ENCODE measurements at regions not wholly inside any gene's neighbourhood (a gene's known extent, or its start where the extent isn't known, plus 50 kb on each side); places are given as distances from the start of the nearest gene placed in this dataset.

GRCh38 chr16:7037495-7037894 lies 295.1 kb upstream of the RBFOX1 start:
- H3K27me3 Mint-ChIP-seq (ENCODE audit: low read depth), result no peaks in the 10 kb centered on the region
- H3K4me1 Mint-ChIP-seq (ENCODE audit: low read depth), result no peaks in the 10 kb centered on the region
- peaks cover 14% of the 10 kb centered on the region for H3K9me3 Mint-ChIP-seq
- H3K4me3 Mint-ChIP-seq, result no peak overlapping the region
- H3K36me3 Mint-ChIP-seq (ENCODE audit: insufficient read depth), result no peaks in the 10 kb centered on the region
- no peak for DNase-seq
- ATAC-seq, result no peak

GRCh38 chr16:7031031-7031430 lies 301.6 kb upstream of the RBFOX1 start:
- ATAC-seq (no peak), DNase-seq (no peak)
- Mint-ChIP-seq H3K9me3 (peaks cover 23% of the 10 kb centered on the region), H3K4me1 (ENCODE audit: low read depth) (no peaks in the 10 kb centered on the region), H3K36me3 (ENCODE audit: insufficient read depth) (no peaks in the 10 kb centered on the region), H3K4me3 (no peak overlapping the region), H3K27me3 (ENCODE audit: low read depth) (no peaks in the 10 kb centered on the region)

- Mint-ChIP-seq H3K4me1 (ENCODE audit: low read depth) (no peaks in the 10 kb centered on the region), H3K4me3 (no peak overlapping the region), H3K27me3 (ENCODE audit: low read depth) (no peaks in the 10 kb centered on the region), H3K36me3 (ENCODE audit: insufficient read depth) (no peaks in the 10 kb centered on the region), H3K9me3 (peaks cover 17% of the 10 kb centered on the region)
- DNase-seq (no peak), ATAC-seq (no peak)
Observed at GRCh38 chr16:7027401-7027800, 305.2 kb upstream of the RBFOX1 start.

- peaks cover 17% of the 10 kb centered on the region for H3K9me3 Mint-ChIP-seq
- H3K36me3 Mint-ChIP-seq (ENCODE audit: insufficient read depth), result no peaks in the 10 kb centered on the region
- no peaks in the 10 kb centered on the region for H3K27me3 Mint-ChIP-seq (ENCODE audit: low read depth)
- no peak for ATAC-seq
- no peaks in the 10 kb centered on the region for H3K4me1 Mint-ChIP-seq (ENCODE audit: low read depth)
- no peak overlapping the region for H3K4me3 Mint-ChIP-seq
- no peak for DNase-seq
Observed at GRCh38 chr16:7026639-7027038, 306.0 kb upstream of the RBFOX1 start.

GRCh38 chr16:7025616-7026190 lies 306.9 kb upstream of the RBFOX1 start:
- no peak for DNase-seq
- Mint-ChIP-seq H3K36me3 (ENCODE audit: insufficient read depth) (no peaks in the 10 kb centered on the region), H3K4me1 (ENCODE audit: low read depth) (no peaks in the 10 kb centered on the region), H3K27me3 (ENCODE audit: low read depth) (no peaks in the 10 kb centered on the region), H3K4me3 (no peak overlapping the region), H3K9me3 (peaks cover 14% of the 10 kb centered on the region)
- no peak for ATAC-seq

GRCh38 chr16:7021653-7022275 lies 310.9 kb upstream of the RBFOX1 start:
- Mint-ChIP-seq H3K9me3 (peaks cover 21% of the 10 kb centered on the region), H3K27me3 (ENCODE audit: low read depth) (no peaks in the 10 kb centered on the region), H3K36me3 (ENCODE audit: insufficient read depth) (no peaks in the 10 kb centered on the region), H3K4me3 (no peak overlapping the region), H3K4me1 (ENCODE audit: low read depth) (no peaks in the 10 kb centered on the region)
- no peak for ATAC-seq
- no peak for DNase-seq

- Mint-ChIP-seq H3K27me3 (ENCODE audit: low read depth) (no peaks in the 10 kb centered on the region), H3K4me1 (ENCODE audit: low read depth) (no peaks in the 10 kb centered on the region), H3K4me3 (no peak overlapping the region), H3K36me3 (ENCODE audit: insufficient read depth) (no peaks in the 10 kb centered on the region), H3K9me3 (peaks cover 24% of the 10 kb centered on the region)
- ATAC-seq (no peak), DNase-seq (no peak)
Observed at GRCh38 chr16:7017006-7017662, 315.5 kb upstream of the RBFOX1 start.

- H3K4me3 Mint-ChIP-seq, result no peak overlapping the region
- DNase-seq, result no peak
- no peak for ATAC-seq
- H3K36me3 Mint-ChIP-seq (ENCODE audit: insufficient read depth), result no peaks in the 10 kb centered on the region
- H3K4me1 Mint-ChIP-seq (ENCODE audit: low read depth), result no peaks in the 10 kb centered on the region
- H3K27me3 Mint-ChIP-seq (ENCODE audit: low read depth), result no peaks in the 10 kb centered on the region
- H3K9me3 Mint-ChIP-seq, result peaks cover 29% of the 10 kb centered on the region
Observed at GRCh38 chr16:7014756-7015155, 317.9 kb upstream of the RBFOX1 start.

- no peaks in the 10 kb centered on the region for H3K4me1 Mint-ChIP-seq (ENCODE audit: low read depth)
- peaks cover 25% of the 10 kb centered on the region for H3K9me3 Mint-ChIP-seq
- no peaks in the 10 kb centered on the region for H3K36me3 Mint-ChIP-seq (ENCODE audit: insufficient read depth)
- DNase-seq, result no peak
- ATAC-seq, result no peak
- no peaks in the 10 kb centered on the region for H3K27me3 Mint-ChIP-seq (ENCODE audit: low read depth)
- no peak overlapping the region for H3K4me3 Mint-ChIP-seq
Observed at GRCh38 chr16:7013990-7014389, 318.7 kb upstream of the RBFOX1 start.

- no peak overlapping the region for H3K4me3 Mint-ChIP-seq
- H3K4me1 Mint-ChIP-seq (ENCODE audit: low read depth), result no peaks in the 10 kb centered on the region
- H3K9me3 Mint-ChIP-seq, result peaks cover 18% of the 10 kb centered on the region
- no peaks in the 10 kb centered on the region for H3K36me3 Mint-ChIP-seq (ENCODE audit: insufficient read depth)
- H3K27me3 Mint-ChIP-seq (ENCODE audit: low read depth), result no peaks in the 10 kb centered on the region
- ATAC-seq, result no peak
- no peak for DNase-seq
Observed at GRCh38 chr16:7004266-7004665, 328.4 kb upstream of the RBFOX1 start.

GRCh38 chr16:6993544-6993943 lies 339.1 kb upstream of the RBFOX1 start:
- H3K4me1 Mint-ChIP-seq (ENCODE audit: low read depth), result no peaks in the 10 kb centered on the region
- H3K36me3 Mint-ChIP-seq (ENCODE audit: insufficient read depth), result no peaks in the 10 kb centered on the region
- no peak for ATAC-seq
- DNase-seq, result no peak
- no peaks in the 10 kb centered on the region for H3K27me3 Mint-ChIP-seq (ENCODE audit: low read depth)
- H3K4me3 Mint-ChIP-seq, result no peak overlapping the region
- peaks cover 14% of the 10 kb centered on the region for H3K9me3 Mint-ChIP-seq

- Mint-ChIP-seq H3K27me3 (ENCODE audit: low read depth) (no peaks in the 10 kb centered on the region), H3K9me3 (peaks cover 11% of the 10 kb centered on the region), H3K36me3 (ENCODE audit: insufficient read depth) (no peaks in the 10 kb centered on the region), H3K4me3 (no peak overlapping the region), H3K4me1 (ENCODE audit: low read depth) (no peaks in the 10 kb centered on the region)
- no peak for DNase-seq
- ATAC-seq, result no peak
Observed at GRCh38 chr16:6988846-6989245, 343.8 kb upstream of the RBFOX1 start.

- no peak for DNase-seq
- H3K9me3 Mint-ChIP-seq, result peaks cover 4% of the 10 kb centered on the region
- no peak for ATAC-seq
- H3K4me3 Mint-ChIP-seq, result no peak overlapping the region
- H3K27me3 Mint-ChIP-seq (ENCODE audit: low read depth), result no peaks in the 10 kb centered on the region
- H3K4me1 Mint-ChIP-seq (ENCODE audit: low read depth), result no peaks in the 10 kb centered on the region
- H3K36me3 Mint-ChIP-seq (ENCODE audit: insufficient read depth), result no peaks in the 10 kb centered on the region
Observed at GRCh38 chr16:6977916-6978315, 354.7 kb upstream of the RBFOX1 start.

GRCh38 chr16:6977291-6977690 lies 355.4 kb upstream of the RBFOX1 start:
- ATAC-seq, result no peak

GRCh38 chr16:6976716-6977115 lies 355.9 kb upstream of the RBFOX1 start:
- Mint-ChIP-seq H3K4me1 (ENCODE audit: low read depth) (no peaks in the 10 kb centered on the region), H3K27me3 (ENCODE audit: low read depth) (no peaks in the 10 kb centered on the region), H3K36me3 (ENCODE audit: insufficient read depth) (no peaks in the 10 kb centered on the region), H3K4me3 (no peak overlapping the region), H3K9me3 (peaks cover 10% of the 10 kb centered on the region)
- DNase-seq (no peak), ATAC-seq (no peak)

More at GRCh38 chr16:6977291-6977690, 355.4 kb upstream of the RBFOX1 start:
- peaks cover 8% of the 10 kb centered on the region for H3K9me3 Mint-ChIP-seq
- H3K36me3 Mint-ChIP-seq (ENCODE audit: insufficient read depth), result no peaks in the 10 kb centered on the region
- no peak for DNase-seq
- H3K27me3 Mint-ChIP-seq (ENCODE audit: low read depth), result no peaks in the 10 kb centered on the region
- no peaks in the 10 kb centered on the region for H3K4me1 Mint-ChIP-seq (ENCODE audit: low read depth)
- no peak overlapping the region for H3K4me3 Mint-ChIP-seq
